ENCODE measurements at regions not wholly inside any gene's neighbourhood (a gene's known extent, or its start where the extent isn't known, plus 50 kb on each side); places are given as distances from the start of the nearest gene placed in this dataset.

GRCh38 chr22:48734961-48735360 lies 1092.7 kb downstream of the BRD1 start:
- no peak for DNase-seq
- no peaks in the 10 kb centered on the region for H3K27me3 ChIP-seq
- no peak for TF ChIP-seq EP300 (IDR thresholded peaks at IDR 0.05)
- TF ChIP-seq CTCF (IDR thresholded peaks at IDR 0.05) = no peak
- TF ChIP-seq POLR2A (IDR thresholded peaks at IDR 0.05) = no peak
- intact Hi-C loops (cut with DNase I) = no loop called here
- H3K9me3 ChIP-seq = no peaks in the 10 kb centered on the region
- H3K4me1 ChIP-seq (ENCODE audit: insufficient read depth) = no peaks in the 10 kb centered on the region
- 90 to 95% (median 95%) methylated on average over 16 of the region's 16 CpGs for WGBS, 3 donors
- H3K27ac ChIP-seq = no peak overlapping the region
- H3K36me3 ChIP-seq = no peaks in the 10 kb centered on the region
- H3K4me3 ChIP-seq = no peak overlapping the region

- H3K27ac ChIP-seq = no peak overlapping the region
- no peaks in the 10 kb centered on the region for H3K9me3 ChIP-seq
- intact Hi-C loops (cut with DNase I) = no loop called here
- no peaks in the 10 kb centered on the region for H3K36me3 ChIP-seq
- WGBS, 3 donors = 90 to 93% (median 92%) methylated on average over 10 of the region's 10 CpGs
- no peak for DNase-seq
- no peak overlapping the region for H3K4me3 ChIP-seq
- no peaks in the 10 kb centered on the region for H3K27me3 ChIP-seq
- no peak for TF ChIP-seq CTCF (IDR thresholded peaks at IDR 0.05)
- TF ChIP-seq EP300 (IDR thresholded peaks at IDR 0.05) = no peak
- TF ChIP-seq POLR2A (IDR thresholded peaks at IDR 0.05) = no peak
- no peaks in the 10 kb centered on the region for H3K4me1 ChIP-seq (ENCODE audit: insufficient read depth)
Measured at GRCh38 chr22:48734359-48734758, 1093.3 kb downstream of the BRD1 start.

GRCh38 chr22:48729499-48730171 lies 1098.0 kb downstream of the BRD1 start:
- intact Hi-C loops (cut with DNase I) = no loop called here
- no peak for DNase-seq
- WGBS, 3 donors = 86 to 96% (median 87%) methylated on average over 9 of the region's 9 CpGs

GRCh38 chr22:48727454-48728058 lies 1100.1 kb downstream of the BRD1 start:
- Histone ChIP-seq H3K9me3 (no peaks in the 10 kb centered on the region), H3K27me3 (no peaks in the 10 kb centered on the region), H3K27ac (no peak overlapping the region), H3K4me3 (no peak overlapping the region), H3K36me3 (no peaks in the 10 kb centered on the region), H3K4me1 (ENCODE audit: insufficient read depth) (no peaks in the 10 kb centered on the region)
- WGBS, 3 donors = 90 to 94% (median 92%) methylated on average over 3 of the region's 3 CpGs
- no peak for DNase-seq
- intact Hi-C loops (cut with DNase I) = no loop called here
- no peak for TF ChIP-seq POLR2A (IDR thresholded peaks at IDR 0.05)
- no peak for TF ChIP-seq CTCF (IDR thresholded peaks at IDR 0.05)
- TF ChIP-seq EP300 (IDR thresholded peaks at IDR 0.05) = no peak

More at GRCh38 chr22:48729499-48730171, 1098.0 kb downstream of the BRD1 start:
- H3K4me3 ChIP-seq = no peak overlapping the region
- H3K27ac ChIP-seq = no peak overlapping the region
- no peaks in the 10 kb centered on the region for H3K9me3 ChIP-seq
- TF ChIP-seq POLR2A (IDR thresholded peaks at IDR 0.05) = no peak
- no peak for TF ChIP-seq EP300 (IDR thresholded peaks at IDR 0.05)
- TF ChIP-seq CTCF (IDR thresholded peaks at IDR 0.05) = no peak
- no peaks in the 10 kb centered on the region for H3K27me3 ChIP-seq
- H3K4me1 ChIP-seq (ENCODE audit: insufficient read depth) = no peaks in the 10 kb centered on the region
- H3K36me3 ChIP-seq = no peaks in the 10 kb centered on the region
